Muscle of leg (tissue), 3 donors: ENCODE measurements at regions not wholly inside any gene's neighbourhood (a gene's known extent, or its start where the extent isn't known, plus 50 kb on each side); places are given as distances from the start of the nearest gene placed in this dataset.
A peak's percentile ranks its signal among the peaks of the same experiment; 100 is the strongest.

Experiments used
- DNase-seq: peaks from one replicate; pipeline ENCODE4 v3.0.0; 2013
- H3K27ac ChIP-seq: one replicate; pipeline ENCODE4 v1.5.1; 2013; ENCODE audit warnings: mild to moderate bottlenecking, low read length, control low read depth
- H3K27me3 ChIP-seq: one replicate; pipeline ENCODE4 v1.6.1; 2013; ENCODE audit warnings: low read length; ENCODE audit not compliant: control insufficient read depth, insufficient read depth
- H3K36me3 ChIP-seq: one replicate; pipeline ENCODE4 v1.6.1; 2013; ENCODE audit warnings: low read length; ENCODE audit not compliant: control insufficient read depth, insufficient read depth
- H3K4me1 ChIP-seq: one replicate; pipeline ENCODE4 v1.6.1; 2013; ENCODE audit warnings: low read length; ENCODE audit not compliant: control insufficient read depth, insufficient read depth
- H3K4me3 ChIP-seq: one replicate; pipeline ENCODE4 v1.5.1; 2013; ENCODE audit warnings: low read length, control low read depth
- H3K9me3 ChIP-seq: replicated peaks from 2 replicates; pipeline ENCODE4 v1.6.1; 2013; ENCODE audit warnings: low read depth, low read length; ENCODE audit not compliant: control insufficient read depth
- WGBS: methylation state at CpG from one replicate; pipeline ENCODE4 v1.1.5; 2013; ENCODE audit warnings: missing lambda C conversion rate; ENCODE audit not compliant: insufficient coverage; 5-methylcytosine and 5-hydroxymethylcytosine counted together

GRCh38 chr4:23166919-23167318 lies 474.2 kb downstream of the GBA3 start:
- Histone ChIP-seq H3K4me3 (no peak overlapping the region), H3K27me3 (no peaks in the 10 kb centered on the region), H3K9me3 (no peaks in the 10 kb centered on the region), H3K4me1 (peaks cover 5% of the 10 kb centered on the region), H3K36me3 (no peaks in the 10 kb centered on the region), H3K27ac (no peak overlapping the region)
- DNase-seq: no peak
- WGBS: no CpG with 5 or more reads among the region's 1 CpG

GRCh38 chr4:23166407-23166806 lies 473.7 kb downstream of the GBA3 start:
- peaks cover 5% of the 10 kb centered on the region for H3K4me1 ChIP-seq
- WGBS: 93% methylated on average over 3 of the region's 5 CpGs

GRCh38 chr4:23165669-23166068 lies 472.9 kb downstream of the GBA3 start:
- Histone ChIP-seq H3K4me1 (peaks cover 5% of the 10 kb centered on the region), H3K4me3 (no peak overlapping the region), H3K9me3 (no peaks in the 10 kb centered on the region), H3K27me3 (no peaks in the 10 kb centered on the region), H3K27ac (no peak overlapping the region), H3K36me3 (no peaks in the 10 kb centered on the region)
- no peak for DNase-seq
- WGBS: no CpG with 5 or more reads among the region's 1 CpG

More at GRCh38 chr4:23166407-23166806, 473.7 kb downstream of the GBA3 start:
- H3K27ac ChIP-seq: no peak overlapping the region
- no peaks in the 10 kb centered on the region for H3K27me3 ChIP-seq
- no peaks in the 10 kb centered on the region for H3K36me3 ChIP-seq
- no peak for DNase-seq
- H3K4me3 ChIP-seq: no peak overlapping the region
- H3K9me3 ChIP-seq: no peaks in the 10 kb centered on the region

- no peaks in the 10 kb centered on the region for H3K27me3 ChIP-seq
- no peaks in the 10 kb centered on the region for H3K9me3 ChIP-seq
- DNase-seq: no peak
- H3K4me3 ChIP-seq: no peak overlapping the region
- H3K36me3 ChIP-seq: no peaks in the 10 kb centered on the region
- no peak overlapping the region for H3K27ac ChIP-seq
- H3K4me1 ChIP-seq: no peaks in the 10 kb centered on the region
- WGBS: 53% methylated on average over 2 of the region's 6 CpGs
These were observed 471.1 kb downstream of the GBA3 start for GRCh38 chr4:23163647-23164436.

- no peak for DNase-seq
- Histone ChIP-seq H3K4me3 (no peak overlapping the region), H3K9me3 (no peaks in the 10 kb centered on the region), H3K4me1 (no peaks in the 10 kb centered on the region), H3K36me3 (no peaks in the 10 kb centered on the region), H3K27me3 (no peaks in the 10 kb centered on the region), H3K27ac (no peak overlapping the region)
- no CpG with 5 or more reads among the region's 2 CpGs for WGBS
These were observed 469.5 kb downstream of the GBA3 start for GRCh38 chr4:23162275-23162674.

- H3K4me3 ChIP-seq: no peak overlapping the region
- no CpG with 5 or more reads among the region's 3 CpGs for WGBS
- H3K4me1 ChIP-seq: no peaks in the 10 kb centered on the region
- H3K9me3 ChIP-seq: no peaks in the 10 kb centered on the region
- H3K27me3 ChIP-seq: no peaks in the 10 kb centered on the region
- no peaks in the 10 kb centered on the region for H3K36me3 ChIP-seq
- H3K27ac ChIP-seq: no peak overlapping the region
- no peak for DNase-seq
These were observed 469.1 kb downstream of the GBA3 start for GRCh38 chr4:23161787-23162186.

GRCh38 chr4:23153076-23153475 lies 460.3 kb downstream of the GBA3 start:
- no peak overlapping the region for H3K4me3 ChIP-seq
- H3K27me3 ChIP-seq: no peaks in the 10 kb centered on the region
- no peak overlapping the region for H3K27ac ChIP-seq
- DNase-seq: no peak
- H3K36me3 ChIP-seq: no peaks in the 10 kb centered on the region
- H3K9me3 ChIP-seq: no peaks in the 10 kb centered on the region
- WGBS: no CpG with 5 or more reads among the region's 2 CpGs
- no peaks in the 10 kb centered on the region for H3K4me1 ChIP-seq

GRCh38 chr4:23149815-23150214 lies 457.1 kb downstream of the GBA3 start:
- no peak overlapping the region for H3K27ac ChIP-seq
- H3K4me1 ChIP-seq: no peaks in the 10 kb centered on the region
- DNase-seq: no peak
- H3K36me3 ChIP-seq: no peaks in the 10 kb centered on the region
- no peaks in the 10 kb centered on the region for H3K27me3 ChIP-seq
- 100% methylated on average over 1 of the region's 4 CpGs for WGBS
- no peaks in the 10 kb centered on the region for H3K9me3 ChIP-seq
- H3K4me3 ChIP-seq: no peak overlapping the region

GRCh38 chr4:23144707-23145106 lies 452.0 kb downstream of the GBA3 start:
- no peak for DNase-seq
- Histone ChIP-seq H3K27ac (no peak overlapping the region), H3K36me3 (no peaks in the 10 kb centered on the region)

GRCh38 chr4:23135792-23136645 lies 443.3 kb downstream of the GBA3 start:
- Histone ChIP-seq H3K36me3 (no peaks in the 10 kb centered on the region), H3K27me3 (no peaks in the 10 kb centered on the region), H3K4me1 (no peaks in the 10 kb centered on the region), H3K9me3 (no peaks in the 10 kb centered on the region), H3K27ac (no peak overlapping the region), H3K4me3 (no peak overlapping the region)
- DNase-seq: peak; percentile 59
- no CpG with 5 or more reads among the region's 1 CpG for WGBS

More at GRCh38 chr4:23144707-23145106, 452.0 kb downstream of the GBA3 start:
- Histone ChIP-seq H3K9me3 (no peaks in the 10 kb centered on the region), H3K27me3 (no peaks in the 10 kb centered on the region), H3K4me1 (no peaks in the 10 kb centered on the region), H3K4me3 (no peak overlapping the region)
